ENCODE measurements at regions not wholly inside any gene's neighbourhood (a gene's known extent, or its start where the extent isn't known, plus 50 kb on each side); places are given as distances from the start of the nearest gene placed in this dataset.

GRCh38 chr1:43031316-43032203 lies 72.9 kb upstream of the SLC2A1 start:
- no peak for TF ChIP-seq CTCF (IDR thresholded peaks at IDR 0.05)
- intact Hi-C loops (cut with DNase I): no loop called here
- H3K9me3 ChIP-seq: no peaks in the 10 kb centered on the region
- H3K36me3 ChIP-seq: no peaks in the 10 kb centered on the region
- no peaks in the 10 kb centered on the region for H3K4me1 ChIP-seq
- H3K27ac ChIP-seq: no peak overlapping the region
- 88 to 91% methylated on average over 14 of the region's 14 CpGs for WGBS, 2 donors
- no peak overlapping the region for H3K4me3 ChIP-seq
- H3K27me3 ChIP-seq: no peaks in the 10 kb centered on the region
- ATAC-seq (no peak), DNase-seq (no peak)

DNA sequence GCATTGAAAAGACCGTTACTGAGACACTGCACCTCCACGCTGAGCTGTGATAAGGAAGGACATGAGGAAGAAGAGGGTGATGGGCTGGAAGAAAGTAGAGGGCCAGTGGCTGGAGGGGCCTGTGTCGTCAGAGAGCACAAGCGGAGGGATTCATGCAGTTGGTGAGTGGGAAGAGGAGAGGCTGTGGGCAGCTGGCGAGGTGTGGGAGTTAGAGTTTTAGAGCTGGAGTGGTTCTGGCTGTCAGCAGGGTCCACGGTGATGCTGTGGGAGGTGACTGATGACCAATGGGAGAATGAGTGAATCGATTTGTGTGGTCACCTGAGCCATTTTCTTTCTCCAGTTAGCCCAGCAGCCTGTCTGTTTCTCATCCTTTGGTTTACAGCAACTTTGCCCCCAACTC lies 66.2 kb upstream of the SLC2A1 start:
- Histone ChIP-seq H3K4me1 (no peaks in the 10 kb centered on the region), H3K9me3 (no peaks in the 10 kb centered on the region), H3K27ac (no peak overlapping the region), H3K4me3 (no peak overlapping the region), H3K36me3 (no peaks in the 10 kb centered on the region), H3K27me3 (peaks cover 0 to 3% (median 0%) of the 10 kb centered on the region in 7 donors)
- no peak for ATAC-seq
- no peak for TF ChIP-seq CTCF (IDR thresholded peaks at IDR 0.05)
- WGBS, 2 donors: 66 to 72% methylated on average over 7 of the region's 7 CpGs
- DNase-seq: no peak
- intact Hi-C loops (cut with DNase I): no loop called here

DNA sequence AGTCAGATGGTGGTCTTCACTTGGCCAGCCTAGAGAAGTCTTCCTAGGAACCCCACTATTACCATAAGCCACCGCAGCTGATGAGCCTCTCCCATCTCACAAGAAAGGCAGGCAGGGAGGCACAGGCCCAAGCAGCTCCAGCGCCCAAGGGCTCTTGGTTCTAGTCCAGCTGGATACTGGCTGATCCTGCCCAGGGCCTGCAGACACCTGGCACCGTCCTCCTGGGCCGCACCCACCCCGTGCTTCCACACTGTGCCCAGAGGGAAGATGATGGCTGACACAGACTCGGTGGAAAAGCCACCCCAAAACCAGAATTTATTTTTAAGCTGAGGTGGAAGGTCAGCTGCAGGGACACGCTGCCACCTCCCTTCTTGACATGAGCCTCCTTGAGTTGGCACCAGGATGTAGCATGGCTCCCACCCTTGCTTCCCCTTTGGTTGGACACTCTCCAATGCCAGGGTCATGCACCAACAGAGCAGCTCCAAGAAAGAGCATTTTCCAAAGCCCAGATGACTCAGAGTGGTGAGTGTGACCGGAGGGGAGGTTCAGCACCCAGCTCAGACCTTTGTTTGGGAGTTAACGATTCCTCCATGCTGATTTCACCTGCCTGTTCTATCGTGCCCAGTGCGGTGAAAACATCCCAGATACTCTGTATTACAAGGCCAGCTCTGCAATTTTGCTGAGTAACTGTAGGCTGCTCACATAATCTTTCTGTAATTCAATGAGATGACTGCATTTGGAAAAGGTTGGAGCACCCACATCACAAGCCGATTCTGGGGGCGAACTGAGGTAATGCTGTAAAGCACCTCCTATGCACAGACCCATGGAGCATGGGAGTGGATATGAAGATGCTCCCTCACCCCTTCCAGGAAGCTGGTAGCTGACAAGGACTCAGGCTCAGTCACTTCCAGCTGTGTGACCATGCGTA lies 63.1 kb upstream of the SLC2A1 start:
- peaks cover 0 to 3% (median 0%) of the 10 kb centered on the region in 7 donors for H3K27me3 ChIP-seq
- ATAC-seq: no peak

More for the DNA sequence above, 63.1 kb upstream of the SLC2A1 start:
- H3K36me3 ChIP-seq: no peaks in the 10 kb centered on the region
- TF ChIP-seq CTCF (IDR thresholded peaks at IDR 0.05): no peak
- intact Hi-C loops (cut with DNase I): no loop called here
- 86 to 93% methylated on average over 14 of the region's 14 CpGs for WGBS, 2 donors
- H3K4me3 ChIP-seq: no peak overlapping the region
- no peaks in the 10 kb centered on the region for H3K9me3 ChIP-seq
- no peak for DNase-seq
- no peak overlapping the region for H3K27ac ChIP-seq
- H3K4me1 ChIP-seq: no peaks in the 10 kb centered on the region

Measured in heart right ventricle (tissue), 16 donors.